SKM-1 treated with dmso at 0.1 percent for 144 hours (cell line): ENCODE measurements at regions not wholly inside any gene's neighbourhood (a gene's known extent, or its start where the extent isn't known, plus 50 kb on each side); places are given as distances from the start of the nearest gene placed in this dataset.

Experiments
- DNase-seq: peaks from one replicate; lab custom pipeline; 2025; ENCODE audit not compliant: unreplicated experiment; lab: John Stamatoyannopoulos, UW

DNA sequence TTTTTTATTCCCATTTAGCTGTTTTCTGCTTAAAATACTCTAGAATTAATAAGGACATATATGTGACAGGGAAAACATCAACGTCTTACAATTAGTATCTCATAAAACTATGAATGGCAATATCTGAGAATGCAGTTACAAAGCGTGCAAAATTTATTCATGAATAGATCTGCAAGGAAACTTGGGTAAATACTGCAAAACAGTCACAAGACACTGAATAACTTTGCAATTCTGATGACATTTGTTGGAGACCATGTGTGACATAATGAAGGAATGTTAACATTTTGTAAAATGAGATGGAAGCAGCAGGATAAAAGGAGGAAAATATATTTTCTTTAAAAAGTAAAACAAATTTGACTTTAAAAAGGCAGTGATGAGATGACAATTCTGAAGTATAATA, 480.9 kb upstream of the SEMA6A start:
- no peak for DNase-seq

DNA sequence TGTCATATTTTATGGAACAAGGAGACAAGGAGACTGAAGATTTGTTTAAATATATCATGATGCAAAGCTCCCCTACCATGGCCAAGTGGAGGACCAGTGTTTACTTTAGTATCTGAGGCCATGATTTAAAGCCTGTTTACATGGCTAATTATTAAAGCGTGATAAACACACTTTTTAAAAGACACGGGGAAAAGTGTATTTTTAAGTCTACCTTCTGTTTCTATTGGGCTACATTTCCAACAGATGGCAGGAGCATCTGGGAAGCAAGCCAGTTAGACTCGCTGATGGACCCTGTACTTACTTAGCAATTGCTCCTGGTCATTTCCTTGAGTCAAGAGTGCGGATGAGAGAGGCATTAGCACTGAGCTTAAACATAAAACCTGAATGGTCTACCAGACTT, 480.3 kb upstream of the SEMA6A start:
- no peak for DNase-seq

DNA sequence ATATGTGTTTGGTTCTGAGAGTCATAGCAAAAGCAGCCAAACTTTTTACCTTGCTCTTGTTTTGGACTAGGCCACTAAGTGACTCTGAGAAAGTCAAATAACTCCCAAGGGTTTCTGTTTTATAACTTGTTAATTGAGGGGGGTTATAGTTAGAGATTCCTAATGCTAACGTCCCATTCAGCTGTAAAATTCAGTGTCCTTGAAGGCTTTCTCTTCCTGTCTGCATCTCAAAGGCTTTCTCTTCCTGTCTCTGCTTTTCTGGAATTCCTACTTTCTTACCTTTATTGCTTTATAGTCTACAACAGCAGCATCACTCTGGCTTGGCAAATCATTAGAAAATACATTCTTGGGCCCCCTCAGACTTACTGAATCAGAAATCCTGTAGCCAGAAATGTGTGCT, 479.5 kb upstream of the SEMA6A start:
- no peak for DNase-seq

GRCh38 chr5:117041926-117042595, 467.4 kb upstream of the SEMA6A start:
- DNase-seq = no peak

DNA sequence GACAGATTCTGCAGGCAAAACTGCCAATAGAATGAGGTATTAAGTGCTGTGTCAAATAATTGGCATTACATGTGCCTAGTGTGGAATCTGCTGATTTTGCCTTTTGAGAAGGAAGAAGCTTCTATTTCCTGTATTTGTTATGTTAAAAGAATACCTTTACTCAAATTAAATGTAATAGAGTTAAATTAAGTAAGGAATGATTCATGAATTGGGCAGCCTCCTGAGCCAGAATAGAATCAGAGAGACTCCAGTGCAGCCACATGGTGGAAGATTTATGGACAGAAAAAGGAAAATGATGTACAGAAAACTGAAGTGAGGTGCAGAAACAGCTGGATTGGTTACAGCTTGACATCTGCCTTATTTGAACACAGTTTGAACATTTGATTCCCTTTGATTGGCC, 464.4 kb upstream of the SEMA6A start:
- DNase-seq = no peak

DNA sequence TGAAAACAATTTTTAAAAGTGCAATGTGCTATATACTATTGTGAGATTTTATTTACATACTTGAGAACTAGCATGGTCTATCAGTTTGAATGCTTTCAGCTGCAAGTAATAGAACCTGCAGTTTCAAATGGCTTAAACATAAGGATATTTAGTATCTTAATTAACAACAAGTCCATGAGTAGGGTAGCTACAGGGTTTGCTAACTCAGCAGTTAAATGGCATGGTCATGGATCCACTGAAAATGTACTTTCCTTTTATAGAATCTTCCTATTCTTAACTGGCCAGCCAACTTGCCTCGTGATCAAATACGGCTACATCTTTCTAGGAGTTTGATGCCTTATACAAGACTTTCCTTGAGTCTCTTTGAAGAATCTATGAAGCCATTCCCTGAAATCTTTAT, 452.8 kb upstream of the SEMA6A start:
- no peak for DNase-seq

DNA sequence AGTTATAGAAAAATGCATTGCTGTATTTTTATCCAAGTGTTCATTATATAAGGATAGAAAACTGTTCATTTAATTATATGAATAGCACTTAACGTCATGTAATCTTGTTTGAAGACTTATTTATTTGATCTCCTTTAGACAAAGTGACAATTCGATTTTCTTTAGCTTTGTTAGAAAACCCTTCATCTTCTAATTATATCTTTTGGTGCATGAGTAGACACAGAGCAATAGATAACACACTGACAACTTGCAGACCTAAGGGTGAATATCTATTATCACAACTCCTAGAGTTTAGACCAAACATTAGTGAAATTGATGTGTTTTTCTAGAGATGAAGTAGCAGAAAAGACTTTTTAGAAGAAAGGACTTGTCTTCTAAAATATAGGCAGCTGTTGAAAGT, 446.4 kb upstream of the SEMA6A start:
- DNase-seq = no peak

- DNase-seq = no peak
Measured at GRCh38 chr5:117013280-117013877, 438.8 kb upstream of the SEMA6A start.

- no peak for DNase-seq
Measured at GRCh38 chr5:117010574-117010973, 436.0 kb upstream of the SEMA6A start.

DNA sequence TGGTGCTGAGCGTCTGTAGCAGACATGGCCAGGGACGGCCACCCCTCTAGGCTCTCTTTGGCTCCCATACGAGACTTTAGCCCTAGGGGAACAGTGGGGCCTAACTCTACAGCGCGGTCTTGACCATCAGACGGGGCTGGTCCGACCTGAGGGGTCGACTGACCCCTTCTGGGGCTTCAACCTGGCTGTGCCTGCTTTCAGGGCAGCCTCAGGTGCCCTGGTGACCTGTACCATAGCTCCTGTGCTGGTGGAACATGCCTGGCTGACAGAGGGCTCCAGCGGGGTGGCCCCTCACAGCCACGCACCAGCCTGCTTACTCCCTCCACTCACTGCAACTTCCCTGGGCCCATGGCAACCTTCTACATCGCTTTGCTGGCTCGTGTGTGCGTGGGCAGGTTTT, 423.4 kb upstream of the SEMA6A start:
- DNase-seq = no peak

GRCh38 chr5:116992681-116993080, 418.1 kb upstream of the SEMA6A start:
- DNase-seq = no peak

DNA sequence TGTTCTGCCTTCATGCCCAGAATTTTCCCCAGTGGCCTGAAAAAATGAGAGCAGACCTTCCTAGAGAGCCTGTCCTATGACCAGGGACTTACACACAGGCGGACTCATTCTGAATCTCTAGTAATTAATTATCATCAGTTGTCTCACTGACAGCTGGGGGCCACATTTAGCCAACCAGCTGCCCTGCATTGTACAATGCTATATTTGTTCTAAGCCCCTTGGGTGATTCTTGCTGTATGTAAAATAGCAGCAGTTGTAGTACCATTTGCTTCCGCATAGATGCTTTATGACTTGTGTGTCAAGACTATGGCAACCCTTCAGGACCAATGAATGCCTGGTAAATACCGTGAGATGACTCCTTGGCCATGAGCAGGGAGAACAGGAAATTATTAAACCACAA, 415.4 kb upstream of the SEMA6A start:
- no peak for DNase-seq

DNA sequence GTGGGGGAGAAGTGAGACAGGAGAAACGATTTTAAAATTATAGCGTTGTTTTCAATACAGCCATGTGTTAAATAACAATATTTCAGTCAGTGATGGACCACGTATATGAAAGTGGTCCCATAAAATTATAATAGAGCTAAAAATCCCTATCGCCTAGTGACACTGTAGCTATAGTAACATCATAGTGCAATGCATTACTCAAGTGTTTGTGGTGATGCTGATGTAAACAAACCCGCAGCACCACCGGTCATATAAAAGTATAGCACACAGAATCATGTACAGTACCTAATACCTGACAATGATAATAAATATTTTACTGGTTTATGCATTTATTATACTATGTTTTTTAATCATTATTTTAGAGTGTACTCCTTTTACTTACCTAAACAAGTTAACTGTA, 407.4 kb upstream of the SEMA6A start:
- DNase-seq = no peak

GRCh38 chr5:116980581-116980980, 406.0 kb upstream of the SEMA6A start:
- DNase-seq = no peak

GRCh38 chr5:116976767-116977166, 402.1 kb upstream of the SEMA6A start:
- DNase-seq = no peak

- DNase-seq = no peak
Measured at GRCh38 chr5:116971131-116971530, 396.5 kb upstream of the SEMA6A start.

GRCh38 chr5:116970318-116970717, 395.7 kb upstream of the SEMA6A start:
- no peak for DNase-seq

DNA sequence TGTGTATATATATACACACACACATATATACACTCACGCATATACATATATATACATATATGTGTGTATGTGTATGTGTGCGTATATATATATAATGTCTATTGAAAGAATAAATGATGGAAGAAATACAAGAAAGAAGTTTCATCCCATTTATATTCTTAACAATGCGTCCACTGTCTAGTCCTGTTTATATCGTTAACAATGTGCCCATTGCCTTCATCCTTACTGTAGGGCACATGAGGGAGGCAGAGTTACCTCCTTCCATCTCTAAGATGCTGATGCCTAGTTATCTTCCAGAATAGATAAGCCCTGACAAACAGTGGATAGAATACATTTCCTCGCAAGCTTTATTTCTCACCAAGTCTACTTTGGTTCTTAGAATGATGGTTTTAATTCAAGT, 389.8 kb upstream of the SEMA6A start:
- no peak for DNase-seq

DNA sequence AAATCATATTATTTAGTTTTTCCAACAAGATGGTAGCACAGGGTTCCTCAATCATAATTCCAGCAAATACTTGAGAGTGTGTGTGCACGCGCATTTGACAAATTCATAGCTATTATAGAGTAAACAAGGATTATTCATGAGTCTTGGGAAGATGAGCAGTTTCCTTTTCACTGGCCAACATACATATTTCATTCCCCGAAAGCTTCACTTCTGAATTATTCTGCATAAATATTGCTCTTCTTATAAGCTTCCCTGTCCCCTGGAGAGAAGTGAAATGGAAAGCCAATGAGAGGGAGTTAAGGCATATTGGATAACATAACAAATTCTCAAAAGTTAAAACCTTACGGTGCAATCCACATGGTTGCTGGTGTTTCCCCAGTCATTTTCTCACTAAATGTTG, 386.4 kb upstream of the SEMA6A start:
- DNase-seq = no peak

- no peak for DNase-seq
Measured at GRCh38 chr5:116959843-116960242, 385.2 kb upstream of the SEMA6A start.

DNA sequence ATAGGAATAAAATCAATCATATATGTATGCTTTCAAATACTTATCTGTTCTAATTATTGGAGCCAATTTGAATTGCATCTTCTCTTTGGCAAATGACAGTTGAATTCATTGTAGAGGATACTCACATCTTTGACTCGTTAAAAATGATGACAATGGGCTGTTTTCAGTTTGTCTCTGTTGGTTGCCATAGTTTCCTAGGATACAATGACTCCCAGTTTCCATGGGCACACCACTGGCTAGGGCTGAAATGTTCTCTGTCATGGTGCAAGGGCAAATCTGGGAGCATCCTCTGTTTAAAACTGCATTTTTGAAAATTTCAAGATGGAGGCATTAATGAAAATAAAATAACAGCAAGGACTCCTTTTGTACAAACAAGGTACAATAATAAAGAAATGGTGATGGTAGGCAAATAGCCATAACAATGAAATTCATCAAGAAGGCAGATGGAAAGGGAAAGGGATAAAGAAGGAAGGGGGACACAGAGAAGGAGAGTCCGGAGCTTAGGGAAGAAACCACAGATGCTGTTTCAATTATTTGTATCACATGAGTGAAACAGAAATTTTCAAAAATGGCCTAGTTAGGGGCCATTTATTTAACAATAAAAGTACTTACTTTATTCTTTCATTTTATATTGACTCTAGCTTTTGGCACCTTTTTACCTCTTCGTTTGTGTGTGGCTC, 378.8 kb upstream of the SEMA6A start:
- no peak for DNase-seq

GRCh38 chr5:116951219-116951618, 376.6 kb upstream of the SEMA6A start:
- DNase-seq = no peak
